ENCODE measurements at regions not wholly inside any gene's neighbourhood (a gene's known extent, or its start where the extent isn't known, plus 50 kb on each side); places are given as distances from the start of the nearest gene placed in this dataset.

- no peaks in the 10 kb centered on the region for H3K27me3 ChIP-seq (replicated peaks; ENCODE audit: control insufficient read depth, insufficient read depth, low read length, poor library complexity, severe bottlenecking)
- H3K4me3 ChIP-seq (ENCODE audit: insufficient read depth, low read depth, low read length, poor library complexity, severe bottlenecking) = no peak overlapping the region
- no peaks in the 10 kb centered on the region for H3K36me3 ChIP-seq (ENCODE audit: control insufficient read depth, insufficient read depth, low read length)
- no peaks in the 10 kb centered on the region for H3K4me1 ChIP-seq (ENCODE audit: control insufficient read depth, insufficient read depth, low read length, poor library complexity, severe bottlenecking)
- DNase-seq = no peak
- H3K9me3 ChIP-seq (ENCODE audit: control insufficient read depth, low read length) = no peaks in the 10 kb centered on the region
- no peak overlapping the region for H3K27ac ChIP-seq (ENCODE audit: insufficient read depth, low read length, poor library complexity, severe bottlenecking)
Measured at GRCh38 chr2:40751981-40752380, 300.1 kb upstream of the SLC8A1 start.

- Histone ChIP-seq H3K9me3 (ENCODE audit: control insufficient read depth, low read length) (no peaks in the 10 kb centered on the region), H3K4me3 (ENCODE audit: insufficient read depth, low read depth, low read length, poor library complexity, severe bottlenecking) (no peak overlapping the region), H3K27me3 (replicated peaks; ENCODE audit: control insufficient read depth, insufficient read depth, low read length, poor library complexity, severe bottlenecking) (no peaks in the 10 kb centered on the region), H3K4me1 (ENCODE audit: control insufficient read depth, insufficient read depth, low read length, poor library complexity, severe bottlenecking) (no peaks in the 10 kb centered on the region), H3K27ac (ENCODE audit: insufficient read depth, low read length, poor library complexity, severe bottlenecking) (no peak overlapping the region), H3K36me3 (ENCODE audit: control insufficient read depth, insufficient read depth, low read length) (no peaks in the 10 kb centered on the region)
- DNase-seq = no peak
Measured at GRCh38 chr2:40752796-40753195, 300.9 kb upstream of the SLC8A1 start.

GRCh38 chr2:40754912-40755311 is 303.0 kb upstream of the SLC8A1 start:
- no peaks in the 10 kb centered on the region for H3K9me3 ChIP-seq (ENCODE audit: control insufficient read depth, low read length)
- no peaks in the 10 kb centered on the region for H3K27me3 ChIP-seq (replicated peaks; ENCODE audit: control insufficient read depth, insufficient read depth, low read length, poor library complexity, severe bottlenecking)
- no peak overlapping the region for H3K4me3 ChIP-seq (ENCODE audit: insufficient read depth, low read depth, low read length, poor library complexity, severe bottlenecking)
- H3K4me1 ChIP-seq (ENCODE audit: control insufficient read depth, insufficient read depth, low read length, poor library complexity, severe bottlenecking) = no peaks in the 10 kb centered on the region
- H3K36me3 ChIP-seq (ENCODE audit: control insufficient read depth, insufficient read depth, low read length) = no peaks in the 10 kb centered on the region
- no peak overlapping the region for H3K27ac ChIP-seq (ENCODE audit: insufficient read depth, low read length, poor library complexity, severe bottlenecking)
- no peak for DNase-seq

GRCh38 chr2:40758401-40759155 is 306.7 kb upstream of the SLC8A1 start:
- H3K4me3 ChIP-seq (ENCODE audit: insufficient read depth, low read depth, low read length, poor library complexity, severe bottlenecking) = no peak overlapping the region
- no peaks in the 10 kb centered on the region for H3K36me3 ChIP-seq (ENCODE audit: control insufficient read depth, insufficient read depth, low read length)
- H3K4me1 ChIP-seq (ENCODE audit: control insufficient read depth, insufficient read depth, low read length, poor library complexity, severe bottlenecking) = no peaks in the 10 kb centered on the region
- H3K27me3 ChIP-seq (replicated peaks; ENCODE audit: control insufficient read depth, insufficient read depth, low read length, poor library complexity, severe bottlenecking) = no peaks in the 10 kb centered on the region
- no peak for DNase-seq
- H3K9me3 ChIP-seq (ENCODE audit: control insufficient read depth, low read length) = no peaks in the 10 kb centered on the region
- H3K27ac ChIP-seq (ENCODE audit: insufficient read depth, low read length, poor library complexity, severe bottlenecking) = no peak overlapping the region

GRCh38 chr2:40760071-40760666 is 308.3 kb upstream of the SLC8A1 start:
- no peak overlapping the region for H3K4me3 ChIP-seq (ENCODE audit: insufficient read depth, low read depth, low read length, poor library complexity, severe bottlenecking)
- no peaks in the 10 kb centered on the region for H3K36me3 ChIP-seq (ENCODE audit: control insufficient read depth, insufficient read depth, low read length)
- H3K9me3 ChIP-seq (ENCODE audit: control insufficient read depth, low read length) = no peaks in the 10 kb centered on the region
- no peak for DNase-seq
- H3K4me1 ChIP-seq (ENCODE audit: control insufficient read depth, insufficient read depth, low read length, poor library complexity, severe bottlenecking) = no peaks in the 10 kb centered on the region
- no peaks in the 10 kb centered on the region for H3K27me3 ChIP-seq (replicated peaks; ENCODE audit: control insufficient read depth, insufficient read depth, low read length, poor library complexity, severe bottlenecking)
- H3K27ac ChIP-seq (ENCODE audit: insufficient read depth, low read length, poor library complexity, severe bottlenecking) = no peak overlapping the region

GRCh38 chr2:40773291-40773690 is 321.4 kb upstream of the SLC8A1 start:
- H3K4me1 ChIP-seq (ENCODE audit: control insufficient read depth, insufficient read depth, low read length, poor library complexity, severe bottlenecking) = no peaks in the 10 kb centered on the region
- H3K9me3 ChIP-seq (ENCODE audit: control insufficient read depth, low read length) = no peaks in the 10 kb centered on the region
- no peak overlapping the region for H3K4me3 ChIP-seq (ENCODE audit: insufficient read depth, low read depth, low read length, poor library complexity, severe bottlenecking)
- DNase-seq = no peak
- H3K36me3 ChIP-seq (ENCODE audit: control insufficient read depth, insufficient read depth, low read length) = no peaks in the 10 kb centered on the region
- H3K27me3 ChIP-seq (replicated peaks; ENCODE audit: control insufficient read depth, insufficient read depth, low read length, poor library complexity, severe bottlenecking) = no peaks in the 10 kb centered on the region
- no peak overlapping the region for H3K27ac ChIP-seq (ENCODE audit: insufficient read depth, low read length, poor library complexity, severe bottlenecking)

GRCh38 chr2:40783704-40784103 is 331.8 kb upstream of the SLC8A1 start:
- H3K36me3 ChIP-seq (ENCODE audit: control insufficient read depth, insufficient read depth, low read length) = no peaks in the 10 kb centered on the region
- no peaks in the 10 kb centered on the region for H3K27me3 ChIP-seq (replicated peaks; ENCODE audit: control insufficient read depth, insufficient read depth, low read length, poor library complexity, severe bottlenecking)
- H3K9me3 ChIP-seq (ENCODE audit: control insufficient read depth, low read length) = no peaks in the 10 kb centered on the region
- DNase-seq = no peak
- H3K4me1 ChIP-seq (ENCODE audit: control insufficient read depth, insufficient read depth, low read length, poor library complexity, severe bottlenecking) = no peaks in the 10 kb centered on the region
- no peak overlapping the region for H3K4me3 ChIP-seq (ENCODE audit: insufficient read depth, low read depth, low read length, poor library complexity, severe bottlenecking)
- H3K27ac ChIP-seq (ENCODE audit: insufficient read depth, low read length, poor library complexity, severe bottlenecking) = no peak overlapping the region

GRCh38 chr2:40786636-40787035 is 334.7 kb upstream of the SLC8A1 start:
- Histone ChIP-seq H3K9me3 (ENCODE audit: control insufficient read depth, low read length) (no peaks in the 10 kb centered on the region), H3K36me3 (ENCODE audit: control insufficient read depth, insufficient read depth, low read length) (no peaks in the 10 kb centered on the region), H3K27ac (ENCODE audit: insufficient read depth, low read length, poor library complexity, severe bottlenecking) (no peak overlapping the region), H3K27me3 (replicated peaks; ENCODE audit: control insufficient read depth, insufficient read depth, low read length, poor library complexity, severe bottlenecking) (no peaks in the 10 kb centered on the region), H3K4me3 (ENCODE audit: insufficient read depth, low read depth, low read length, poor library complexity, severe bottlenecking) (no peak overlapping the region), H3K4me1 (ENCODE audit: control insufficient read depth, insufficient read depth, low read length, poor library complexity, severe bottlenecking) (no peaks in the 10 kb centered on the region)
- no peak for DNase-seq

GRCh38 chr2:40797120-40797519 is 345.2 kb upstream of the SLC8A1 start:
- no peaks in the 10 kb centered on the region for H3K4me1 ChIP-seq (ENCODE audit: control insufficient read depth, insufficient read depth, low read length, poor library complexity, severe bottlenecking)
- no peaks in the 10 kb centered on the region for H3K9me3 ChIP-seq (ENCODE audit: control insufficient read depth, low read length)
- DNase-seq = no peak
- H3K27me3 ChIP-seq (replicated peaks; ENCODE audit: control insufficient read depth, insufficient read depth, low read length, poor library complexity, severe bottlenecking) = no peaks in the 10 kb centered on the region
- H3K36me3 ChIP-seq (ENCODE audit: control insufficient read depth, insufficient read depth, low read length) = no peaks in the 10 kb centered on the region
- no peak overlapping the region for H3K27ac ChIP-seq (ENCODE audit: insufficient read depth, low read length, poor library complexity, severe bottlenecking)
- H3K4me3 ChIP-seq (ENCODE audit: insufficient read depth, low read depth, low read length, poor library complexity, severe bottlenecking) = no peak overlapping the region

GRCh38 chr2:40803900-40804299 is 352.0 kb upstream of the SLC8A1 start:
- H3K4me1 ChIP-seq (ENCODE audit: control insufficient read depth, insufficient read depth, low read length, poor library complexity, severe bottlenecking) = no peaks in the 10 kb centered on the region
- H3K9me3 ChIP-seq (ENCODE audit: control insufficient read depth, low read length) = no peaks in the 10 kb centered on the region
- H3K36me3 ChIP-seq (ENCODE audit: control insufficient read depth, insufficient read depth, low read length) = no peaks in the 10 kb centered on the region
- DNase-seq = no peak
- no peaks in the 10 kb centered on the region for H3K27me3 ChIP-seq (replicated peaks; ENCODE audit: control insufficient read depth, insufficient read depth, low read length, poor library complexity, severe bottlenecking)
- H3K4me3 ChIP-seq (ENCODE audit: insufficient read depth, low read depth, low read length, poor library complexity, severe bottlenecking) = no peak overlapping the region
- no peak overlapping the region for H3K27ac ChIP-seq (ENCODE audit: insufficient read depth, low read length, poor library complexity, severe bottlenecking)

All from effector memory CD4-positive, alpha-beta T cell (primary cell).